HEK293 (cell line): ENCODE measurements at regions not wholly inside any gene's neighbourhood (a gene's known extent, or its start where the extent isn't known, plus 50 kb on each side); places are given as distances from the start of the nearest gene placed in this dataset.

Experiments used
- CTCF ChIA-PET: fragments of 350-600 bp; formaldehyde crosslinking; extraction: SDS; loops from one replicate; lab custom pipeline; 2021; ENCODE audit warnings: antibody characterized with exemption; lab: Yijun Ruan, JAX
- POLR2A ChIA-PET: fragments of 300-600 bp; formaldehyde crosslinking; extraction: SDS; loops from one replicate; lab custom pipeline; 2020; ENCODE audit warnings: antibody characterized with exemption, inconsistent platforms; lab: Yijun Ruan, JAX
- H3K27ac ChIP-seq: fragments of 200-500 bp; sonication (Bioruptor generic); 2 replicates; pipeline ENCODE4 v1.5.1; 2014; ENCODE audit warnings: low read depth, low read length, control low read depth, inconsistent platforms; ENCODE audit errors: extremely low read depth
- H3K36me3 ChIP-seq, 2 experiments: fragments of 200-500 bp in 1 of 2; sonication (Bioruptor generic) in 1 of 2; 1 replicate in 1 of 2; 2 replicates in 1 of 2; pipeline ENCODE4 v1.5.1; 2014 to 2017; ENCODE audit warnings: inconsistent platforms in 2 of 2, low read length in 2 of 2; ENCODE audit not compliant: control insufficient read depth in 2 of 2, insufficient read depth in 1 of 2
- H3K4me1 ChIP-seq: fragments of 200-500 bp; sonication (Bioruptor generic); 2 replicates; pipeline ENCODE4 v1.5.1; 2014; ENCODE audit warnings: mild to moderate bottlenecking, low read length, inconsistent platforms; ENCODE audit not compliant: control insufficient read depth, insufficient read depth
- H3K4me3 ChIP-seq: 2 replicates; pipeline ENCODE4 v1.5.1; 2011; ENCODE audit warnings: low read depth, mild to moderate bottlenecking, control low read depth, low read length, moderate library complexity
- H3K9me3 ChIP-seq: fragments of 200-500 bp; sonication (Bioruptor generic); 2 replicates; pipeline ENCODE4 v1.5.1; 2014; ENCODE audit warnings: low read depth, low read length, inconsistent platforms; ENCODE audit not compliant: control insufficient read depth, insufficient read depth
- AEBP2 ChIP-seq: fragments of 450-650 bp; formaldehyde crosslinking; IDR thresholded peaks from 2 replicates; pipeline ENCODE4 v1.5.1; 2016; ENCODE audit warnings: missing biosample characterization, missing genetic modification characterization, borderline replicate concordance
- GLI2 ChIP-seq: fragments of 450-650 bp; formaldehyde crosslinking; IDR thresholded peaks from 2 replicates; pipeline ENCODE4; 2017; ENCODE audit warnings: missing biosample characterization, missing genetic modification characterization, low read depth, borderline replicate concordance
- MYNN ChIP-seq: fragments of 450-650 bp; formaldehyde crosslinking; IDR thresholded peaks from 2 replicates; pipeline ENCODE4 v1.5.1; 2016; ENCODE audit warnings: missing biosample characterization, missing genetic modification characterization, borderline replicate concordance
- PRDM1 ChIP-seq: fragments of 450-650 bp; formaldehyde crosslinking; IDR thresholded peaks from 2 replicates; pipeline ENCODE4; 2016; ENCODE audit warnings: missing biosample characterization, missing genetic modification characterization
- SETDB1 ChIP-seq: IDR thresholded peaks from one replicate; pipeline ENCODE4 v1.6.1; 2017; ENCODE audit warnings: mild to moderate bottlenecking, low read length, moderate library complexity, mixed read lengths; ENCODE audit not compliant: insufficient read length
- TCF7L2 ChIP-seq: IDR thresholded peaks from 2 replicates; pipeline ENCODE4 v1.6.1; 2011; ENCODE audit warnings: low read depth, mild to moderate bottlenecking, inconsistent platforms, low read length, moderate library complexity, borderline replicate concordance
- ZBTB17 ChIP-seq: fragments of 450-650 bp; formaldehyde crosslinking; IDR thresholded peaks from 2 replicates; pipeline ENCODE4 v1.5.1; 2016; ENCODE audit warnings: missing biosample characterization, missing genetic modification characterization
- ZBTB48 ChIP-seq: fragments of 450-650 bp; formaldehyde crosslinking; IDR thresholded peaks from 2 replicates; pipeline ENCODE4 v1.5.1; 2016; ENCODE audit warnings: missing biosample characterization, missing genetic modification characterization
- ZFP41 ChIP-seq: fragments of 450-650 bp; formaldehyde crosslinking; IDR thresholded peaks from 2 replicates; pipeline ENCODE4 v1.5.1; 2016; ENCODE audit warnings: missing biosample characterization, missing genetic modification characterization, borderline replicate concordance
- ZNF133 ChIP-seq: fragments of 450-650 bp; formaldehyde crosslinking; IDR thresholded peaks from 2 replicates; pipeline ENCODE4 v1.5.1; 2016; ENCODE audit warnings: missing biosample characterization, missing genetic modification characterization
- ZNF157 ChIP-seq: fragments of 450-650 bp; formaldehyde crosslinking; IDR thresholded peaks from 2 replicates; pipeline ENCODE4 v1.5.1; 2016; ENCODE audit warnings: missing biosample characterization, missing genetic modification characterization
- ZNF302 ChIP-seq: fragments of 450-650 bp; formaldehyde crosslinking; IDR thresholded peaks from 2 replicates; pipeline ENCODE4 v1.5.1; 2016; ENCODE audit warnings: missing biosample characterization, missing genetic modification characterization, low read depth
- ZNF366 ChIP-seq: fragments of 450-650 bp; formaldehyde crosslinking; conservative IDR thresholded peaks from 2 replicates; pipeline ENCODE4 v1.5.1; 2016; ENCODE audit warnings: missing biosample characterization, missing genetic modification characterization
- ZNF501 ChIP-seq: fragments of 450-650 bp; formaldehyde crosslinking; IDR thresholded peaks from 2 replicates; pipeline ENCODE4 v1.5.1; 2016; ENCODE audit warnings: missing biosample characterization, missing genetic modification characterization
- ZNF513 ChIP-seq: fragments of 450-650 bp; IDR thresholded peaks from 2 replicates; pipeline ENCODE4 v1.5.1; 2018; ENCODE audit warnings: missing biosample characterization, missing genetic modification characterization
- ZNF529 ChIP-seq: fragments of 450-650 bp; formaldehyde crosslinking; IDR thresholded peaks from 2 replicates; pipeline ENCODE4 v1.5.1; 2017; ENCODE audit warnings: missing genetic modification characterization, missing biosample characterization; ENCODE audit not compliant: insufficient replicate concordance
- ZNF658 ChIP-seq: fragments of 450-650 bp; formaldehyde crosslinking; IDR thresholded peaks from 2 replicates; pipeline ENCODE4; 2016; ENCODE audit warnings: missing biosample characterization, missing genetic modification characterization
- ZNF701 ChIP-seq: fragments of 450-650 bp; formaldehyde crosslinking; IDR thresholded peaks from 2 replicates; pipeline ENCODE4 v1.5.1; 2016; ENCODE audit warnings: missing biosample characterization, missing genetic modification characterization
- ZNF830 ChIP-seq: fragments of 450-650 bp; IDR thresholded peaks from 2 replicates; pipeline ENCODE4 v1.5.0; 2018; ENCODE audit warnings: missing biosample characterization, missing genetic modification characterization, low read depth, mild to moderate bottlenecking, moderate library complexity
- ZNF843 ChIP-seq: fragments of 450-650 bp; formaldehyde crosslinking; IDR thresholded peaks from 2 replicates; pipeline ENCODE4 v1.5.1; 2016; ENCODE audit warnings: missing biosample characterization, missing genetic modification characterization
- ZSCAN16 ChIP-seq: fragments of 450-650 bp; formaldehyde crosslinking; IDR thresholded peaks from 2 replicates; pipeline ENCODE4 v1.5.1; 2016; ENCODE audit warnings: missing biosample characterization, missing genetic modification characterization
- ZSCAN23 ChIP-seq: fragments of 450-650 bp; formaldehyde crosslinking; IDR thresholded peaks from 2 replicates; pipeline ENCODE4 v1.5.1; 2016; ENCODE audit warnings: missing biosample characterization, missing genetic modification characterization
- ZSCAN30 ChIP-seq: fragments of 450-650 bp; IDR thresholded peaks from 2 replicates; pipeline ENCODE4 v1.5.1; 2018; ENCODE audit warnings: missing biosample characterization, mild to moderate bottlenecking, missing genetic modification characterization, moderate library complexity
- TF ChIP-seq, protein P1 (sequence below): fragments of 450-650 bp; formaldehyde crosslinking; IDR thresholded peaks from 2 replicates; pipeline ENCODE4 v1.5.1; 2017; ENCODE audit warnings: missing biosample characterization, mild to moderate bottlenecking, missing genetic modification characterization, moderate library complexity
- TF ChIP-seq, protein P2 (sequence below): fragments of 450-650 bp; formaldehyde crosslinking; IDR thresholded peaks from 2 replicates; pipeline ENCODE4 v1.5.1; 2016; ENCODE audit warnings: missing biosample characterization, missing genetic modification characterization

- POLR2A ChIA-PET: no interaction called here
- Histone ChIP-seq H3K4me1 (no peaks in the 10 kb centered on the region), H3K36me3 (no peaks in the 10 kb centered on the region), H3K27ac (no peak overlapping the region), H3K4me3 (no peak overlapping the region)
- CTCF ChIA-PET: no interaction called here
- TF ChIP-seq ZNF513 (tag by site-specific recombination): no peak
- TF ChIP-seq ZNF302 (tag by site-specific recombination): no peak
- no peak for TF ChIP-seq ZNF366 (tag by site-specific recombination)
- TF ChIP-seq, protein P1, sequence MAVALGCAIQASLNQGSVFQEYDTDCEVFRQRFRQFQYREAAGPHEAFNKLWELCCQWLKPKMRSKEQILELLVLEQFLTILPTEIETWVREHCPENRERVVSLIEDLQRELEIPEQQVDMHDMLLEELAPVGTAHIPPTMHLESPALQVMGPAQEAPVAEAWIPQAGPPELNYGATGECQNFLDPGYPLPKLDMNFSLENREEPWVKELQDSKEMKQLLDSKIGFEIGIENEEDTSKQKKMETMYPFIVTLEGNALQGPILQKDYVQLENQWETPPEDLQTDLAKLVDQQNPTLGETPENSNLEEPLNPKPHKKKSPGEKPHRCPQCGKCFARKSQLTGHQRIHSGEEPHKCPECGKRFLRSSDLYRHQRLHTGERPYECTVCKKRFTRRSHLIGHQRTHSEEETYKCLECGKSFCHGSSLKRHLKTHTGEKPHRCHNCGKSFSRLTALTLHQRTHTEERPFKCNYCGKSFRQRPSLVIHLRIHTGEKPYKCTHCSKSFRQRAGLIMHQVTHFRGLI (tag by site-specific recombination): no peak
- TF ChIP-seq ZSCAN30 (tag by site-specific recombination): no peak
- TF ChIP-seq ZNF658 (tag by site-specific recombination): no peak
- TF ChIP-seq, protein P2, sequence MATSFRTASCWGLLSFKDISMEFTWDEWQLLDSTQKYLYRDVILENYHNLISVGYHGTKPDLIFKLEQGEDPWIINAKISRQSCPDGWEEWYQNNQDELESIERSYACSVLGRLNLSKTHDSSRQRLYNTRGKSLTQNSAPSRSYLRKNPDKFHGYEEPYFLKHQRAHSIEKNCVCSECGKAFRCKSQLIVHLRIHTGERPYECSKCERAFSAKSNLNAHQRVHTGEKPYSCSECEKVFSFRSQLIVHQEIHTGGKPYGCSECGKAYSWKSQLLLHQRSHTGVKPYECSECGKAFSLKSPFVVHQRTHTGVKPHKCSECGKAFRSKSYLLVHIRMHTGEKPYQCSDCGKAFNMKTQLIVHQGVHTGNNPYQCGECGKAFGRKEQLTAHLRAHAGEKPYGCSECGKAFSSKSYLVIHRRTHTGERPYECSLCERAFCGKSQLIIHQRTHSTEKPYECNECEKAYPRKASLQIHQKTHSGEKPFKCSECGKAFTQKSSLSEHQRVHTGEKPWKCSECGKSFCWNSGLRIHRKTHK: no peak
- no peak for TF ChIP-seq ZNF830 (tag by site-specific recombination)
- TF ChIP-seq ZFP41 (tag by site-specific recombination): no peak
- TF ChIP-seq PRDM1 (tag by site-specific recombination): no peak
- no peak for TF ChIP-seq AEBP2 (tag by site-specific recombination)
- TF ChIP-seq ZNF501 (tag by site-specific recombination): no peak
- no peak for TF ChIP-seq ZNF157 (tag by site-specific recombination)
- no peak for TF ChIP-seq ZNF843 (tag by site-specific recombination)
- TF ChIP-seq, all 188 proteins: peak for 0
- H3K9me3 ChIP-seq: no peaks in the 10 kb centered on the region
These were observed 256.5 kb upstream of the CADM1 start for GRCh38 chr11:115760461-115761320.

DNA sequence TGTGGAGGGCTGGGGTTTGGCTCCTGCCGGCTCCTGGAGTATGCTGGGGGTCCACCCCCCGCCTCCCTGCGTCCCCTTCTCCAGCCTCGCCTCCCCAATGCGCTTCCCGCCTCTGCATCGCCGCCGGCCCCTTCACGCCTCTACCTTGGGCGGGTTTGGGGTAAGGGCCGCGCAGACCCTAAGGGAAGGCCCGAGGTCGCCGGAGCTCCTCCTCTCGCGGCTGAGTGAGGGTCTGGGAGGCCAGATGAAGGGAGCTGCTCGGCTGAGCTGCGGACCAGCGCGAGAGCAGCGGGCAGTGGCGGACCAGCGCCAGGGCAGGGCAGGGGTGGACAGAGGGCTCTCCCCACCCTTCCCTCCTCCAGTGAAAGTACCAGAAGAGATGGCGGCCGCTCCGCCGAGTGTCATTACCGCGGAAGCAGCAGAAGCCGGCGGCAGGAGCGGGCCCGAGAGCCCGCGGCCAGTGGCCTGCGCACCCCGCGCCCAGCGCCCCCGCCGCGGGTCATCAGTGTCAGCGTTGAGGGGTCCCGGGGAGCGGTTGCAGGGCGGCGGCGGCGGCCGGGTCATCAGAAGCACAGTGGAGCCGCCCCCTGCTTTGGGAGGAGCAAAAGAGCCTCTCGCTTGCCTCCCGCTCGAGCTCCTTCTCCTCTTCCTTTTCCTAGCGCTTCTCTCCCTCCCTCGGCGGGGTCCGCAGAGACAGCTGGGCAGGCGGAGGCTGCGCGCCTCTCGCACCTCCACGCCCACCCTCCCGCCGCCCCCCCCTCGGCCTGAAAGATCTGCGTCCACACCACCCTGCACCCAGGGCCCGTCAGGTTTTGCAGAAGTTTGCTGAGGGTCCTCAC is 255.6 kb upstream of the CADM1 start:
- POLR2A ChIA-PET: no interaction called here
- Histone ChIP-seq H3K4me1 (no peaks in the 10 kb centered on the region), H3K9me3 (no peaks in the 10 kb centered on the region), H3K4me3 (no peak overlapping the region), H3K36me3 (no peaks in the 10 kb centered on the region), H3K27ac (no peak overlapping the region)
- CTCF ChIA-PET: no interaction called here
- TF ChIP-seq ZNF701 (tag by site-specific recombination): no peak
- TF ChIP-seq ZNF133 (tag by site-specific recombination): no peak
- no peak for TF ChIP-seq ZSCAN16 (tag by site-specific recombination)
- TF ChIP-seq SETDB1: no peak
- TF ChIP-seq GLI2 (tag by site-specific recombination): no peak
- no peak for TF ChIP-seq ZNF529 (tag by site-specific recombination)
- no peak for TF ChIP-seq ZBTB48 (tag by site-specific recombination)
- TF ChIP-seq TCF7L2: no peak
- no peak for TF ChIP-seq MYNN (tag by site-specific recombination)
- TF ChIP-seq ZSCAN23 (tag by site-specific recombination): no peak
- TF ChIP-seq ZBTB17 (tag by site-specific recombination): no peak
